IMR-90 (cell line): ENCODE measurements at regions not wholly inside any gene's neighbourhood (a gene's known extent, or its start where the extent isn't known, plus 50 kb on each side); places are given as distances from the start of the nearest gene placed in this dataset.

Source experiments
- ATAC-seq: fragments of 200-7000 bp; cut with Tn5 transposase; 2 replicates; pipeline ENCODE4 v1.9.1; 2020; ENCODE audit warnings: low read depth, mild to moderate bottlenecking, moderate library complexity
- BruUV-seq: library from RNA; stranded (reverse); fragments of 400-500 nt; replicated peaks from 2 replicates; lab custom pipeline; 2021; lab: Mats Ljungman, UMichigan
- CTCF ChIA-PET: fragments of 300-600 bp; formaldehyde crosslinking; extraction: SDS; loops from one replicate; lab custom pipeline; 2021; ENCODE audit warnings: antibody characterized with exemption; lab: Yijun Ruan, JAX
- POLR2A ChIA-PET: fragments of 300-600 bp; sonication (Branson Sonifier 250); formaldehyde crosslinking; loops from one replicate; lab custom pipeline; 2022; ENCODE audit warnings: antibody characterized with exemption; ENCODE audit not compliant: unreplicated experiment; lab: Charles Lee
- DNase-seq: peaks from one replicate; pipeline ENCODE4 v3.0.0; 2013
- H2AFZ ChIP-seq: replicated peaks from 2 replicates; pipeline ENCODE3; 2013; ENCODE audit warnings: low read length, mild to moderate bottlenecking; ENCODE audit not compliant: poor library complexity
- H2AK5ac ChIP-seq: 2 replicates; pipeline ENCODE4 v1.6.1; 2013; ENCODE audit warnings: low read depth, low read length, inconsistent platforms
- H2AK9ac ChIP-seq: replicated peaks from 2 replicates; pipeline ENCODE3; 2013; ENCODE audit warnings: mild to moderate bottlenecking, low read depth, low read length, moderate library complexity; ENCODE audit not compliant: poor library complexity
- H2BK120ac ChIP-seq: 2 replicates; pipeline ENCODE4 v1.6.1; 2013; ENCODE audit warnings: low read depth, low read length, inconsistent platforms
- H2BK15ac ChIP-seq: 3 replicates; pipeline ENCODE4 v1.6.1; 2013; ENCODE audit warnings: low read depth, low read length, inconsistent platforms
- H2BK20ac ChIP-seq: 2 replicates; pipeline ENCODE4 v1.6.1; 2013; ENCODE audit warnings: low read depth, mild to moderate bottlenecking, inconsistent platforms, low read length, moderate library complexity
- H2BK5ac ChIP-seq: 2 replicates; pipeline ENCODE4 v1.6.1; 2013; ENCODE audit warnings: mild to moderate bottlenecking, low read depth, low read length, inconsistent platforms; ENCODE audit not compliant: poor library complexity, severe bottlenecking
- H3K14ac ChIP-seq: replicated peaks from 2 replicates; pipeline ENCODE4 v1.6.1; 2013; ENCODE audit warnings: low read depth, low read length, inconsistent platforms
- H3K18ac ChIP-seq: 2 replicates; pipeline ENCODE4 v1.6.1; 2013; ENCODE audit warnings: low read depth, low read length, control low read depth
- H3K23ac ChIP-seq: 2 replicates; pipeline ENCODE4 v1.6.1; 2013; ENCODE audit warnings: low read depth, low read length, inconsistent platforms
- H3K27ac ChIP-seq: 2 replicates; pipeline ENCODE4 v1.5.1; 2013; ENCODE audit warnings: mild to moderate bottlenecking, control low read depth, low read length; ENCODE audit not compliant: insufficient read depth
- H3K27me3 ChIP-seq: 2 replicates; pipeline ENCODE4 v1.6.1; 2013; ENCODE audit warnings: low read length; ENCODE audit not compliant: control insufficient read depth, insufficient read depth
- H3K36me3 ChIP-seq: 2 replicates; pipeline ENCODE4 v1.6.1; 2013; ENCODE audit warnings: low read length, mixed read lengths; ENCODE audit not compliant: control insufficient read depth, insufficient read depth
- H3K4ac ChIP-seq: 2 replicates; pipeline ENCODE4 v1.6.1; 2013; ENCODE audit warnings: low read depth, low read length, inconsistent platforms
- H3K4me1 ChIP-seq: 2 replicates; pipeline ENCODE4 v1.6.1; 2013; ENCODE audit warnings: low read length, mixed read lengths; ENCODE audit not compliant: control insufficient read depth, insufficient read depth
- H3K4me2 ChIP-seq: 2 replicates; pipeline ENCODE4 v1.6.1; 2013; ENCODE audit warnings: low read depth, mild to moderate bottlenecking, control low read depth, low read length, moderate library complexity
- H3K4me3 ChIP-seq: 2 replicates; pipeline ENCODE4 v1.5.1; 2013; ENCODE audit warnings: low read depth, mild to moderate bottlenecking, control low read depth, low read length, moderate library complexity; ENCODE audit not compliant: insufficient read depth
- H3K56ac ChIP-seq: 2 replicates; pipeline ENCODE4 v1.6.1; 2013; ENCODE audit warnings: low read length, inconsistent platforms; ENCODE audit not compliant: insufficient read depth; ENCODE audit errors: extremely low read depth
- H3K79me1 ChIP-seq, 2 experiments: 2 replicates each; pipeline ENCODE4 v1.6.1; 2013; ENCODE audit warnings: low read length in 2 of 2, inconsistent platforms in 1 of 2, low read depth in 1 of 2
- H3K9ac ChIP-seq: 2 replicates; pipeline ENCODE4 v1.6.1; 2013; ENCODE audit warnings: low read depth, low read length, control low read depth
- H3K9me1 ChIP-seq: 2 replicates; pipeline ENCODE4 v1.6.1; 2013; ENCODE audit warnings: low read length, inconsistent platforms; ENCODE audit not compliant: insufficient read depth
- H3K9me3 ChIP-seq: 2 replicates; pipeline ENCODE4 v1.6.1; 2013; ENCODE audit warnings: low read length; ENCODE audit not compliant: control insufficient read depth, insufficient read depth
- H4K20me1 ChIP-seq: 2 replicates; pipeline ENCODE4 v1.6.1; 2013; ENCODE audit warnings: low read length, inconsistent platforms; ENCODE audit not compliant: insufficient read depth
- H4K5ac ChIP-seq: 2 replicates; pipeline ENCODE4 v1.6.1; 2013; ENCODE audit warnings: mild to moderate bottlenecking, low read depth, low read length, control low read depth
- H4K8ac ChIP-seq, 2 experiments: 2 replicates each; pipeline ENCODE4 v1.6.1; 2013; ENCODE audit warnings: low read depth in 2 of 2, low read length in 2 of 2, control low read depth in 1 of 2, inconsistent platforms in 1 of 2
- H4K91ac ChIP-seq: 2 replicates; pipeline ENCODE4 v1.6.1; 2013; ENCODE audit warnings: low read depth, low read length, inconsistent platforms; ENCODE audit not compliant: insufficient read depth
- BHLHE40 ChIP-seq: fragments of 150-350 bp; IDR thresholded peaks from 2 replicates; pipeline ENCODE4 v1.6.1; 2016; ENCODE audit warnings: mild to moderate bottlenecking, low read depth, low read length
- WGBS, 2 experiments: methylation state at CpG; one replicate each; pipeline versions ENCODE4 v1.1.5 to v1.1.7; 2013; ENCODE audit warnings: missing lambda C conversion rate in 2 of 2; ENCODE audit not compliant: insufficient read length in 1 of 2; ENCODE audit errors: extremely low coverage in 2 of 2; 5-methylcytosine and 5-hydroxymethylcytosine counted together
- dilution Hi-C: fragments of 300-500 bp; cut with HindIII; formaldehyde crosslinking; loops from one replicate; pipeline ENCODE4 v1.14.3; 2018; ENCODE audit warnings: low sequenced_read_pairs; ENCODE audit not compliant: unreplicated experiment
- in situ Hi-C: fragments of 300-500 bp; cut with MboI; formaldehyde crosslinking; loops from 3 replicates; pipeline ENCODE4 v1.14.3; 2019; ENCODE audit warnings: low sequenced_read_pairs, inconsistent platforms, mixed read lengths
- intact Hi-C: fragments of 100-400 bp; cut with micrococcal nuclease; formaldehyde crosslinking; loops from 2 replicates; pipeline ENCODE4 v1.10.0; 2022

- no peaks in the 10 kb centered on the region for H3K79me1 ChIP-seq
- H4K20me1 ChIP-seq, result no peaks in the 10 kb centered on the region
- no peak overlapping the region for H4K8ac ChIP-seq
- H3K9me3 ChIP-seq, result no peaks in the 10 kb centered on the region
- H3K56ac ChIP-seq, result no peak overlapping the region
- H3K9me1 ChIP-seq, result no peaks in the 10 kb centered on the region
- ChIA-PET POLR2A (interaction anchor here (0.6 kb wide), 1 partner anchor 51 kb away, joined by 3 read pairs; no protein-coding TSS in a partner anchor), CTCF (no interaction called here)
- no peak for TF ChIP-seq BHLHE40
- H3K9ac ChIP-seq, result no peak overlapping the region
- intact Hi-C loops, result no loop called here
- dilution Hi-C loops, result no loop called here
- H2AK5ac ChIP-seq, result no peak overlapping the region
- BruUV-seq, result no TSS peak
- H3K23ac ChIP-seq, result no peak overlapping the region
- H3K27ac ChIP-seq, result no peak overlapping the region
- WGBS, 2 experiments, result no CpG with 5 or more reads among the region's 1 CpG
- in situ Hi-C loops, result no loop called here
- H3K14ac ChIP-seq, result no peak overlapping the region
- H4K91ac ChIP-seq, result no peak overlapping the region
- no peaks in the 10 kb centered on the region for H3K4me1 ChIP-seq
- no peak overlapping the region for H3K4me3 ChIP-seq
- no peak overlapping the region for H2BK20ac ChIP-seq
- ATAC-seq, result no peak
- H2BK15ac ChIP-seq, result no peak overlapping the region
- no peak overlapping the region for H2AK9ac ChIP-seq
- H3K18ac ChIP-seq, result no peak overlapping the region
- no peaks in the 10 kb centered on the region for H3K36me3 ChIP-seq
- no peak overlapping the region for H2BK5ac ChIP-seq
- DNase-seq, result no peak
- H2BK120ac ChIP-seq, result no peak overlapping the region
- no peak overlapping the region for H2AFZ ChIP-seq
- no peak overlapping the region for H3K4me2 ChIP-seq
- H4K5ac ChIP-seq, result no peak overlapping the region
- no peak overlapping the region for H3K4ac ChIP-seq
- no peaks in the 10 kb centered on the region for H3K27me3 ChIP-seq
Measured at GRCh38 chr3:18159681-18160080, 265.5 kb downstream of the SATB1 start.
